GM18861 (cell line): ENCODE measurements at regions not wholly inside any gene's neighbourhood (a gene's known extent, or its start where the extent isn't known, plus 50 kb on each side); places are given as distances from the start of the nearest gene placed in this dataset.

Experiments
- ATAC-seq: cut with Tn5 transposase; IDR thresholded peaks from one replicate; pipeline ENCODE4 v1.9.1; 2021; ENCODE audit not compliant: unreplicated experiment

DNA sequence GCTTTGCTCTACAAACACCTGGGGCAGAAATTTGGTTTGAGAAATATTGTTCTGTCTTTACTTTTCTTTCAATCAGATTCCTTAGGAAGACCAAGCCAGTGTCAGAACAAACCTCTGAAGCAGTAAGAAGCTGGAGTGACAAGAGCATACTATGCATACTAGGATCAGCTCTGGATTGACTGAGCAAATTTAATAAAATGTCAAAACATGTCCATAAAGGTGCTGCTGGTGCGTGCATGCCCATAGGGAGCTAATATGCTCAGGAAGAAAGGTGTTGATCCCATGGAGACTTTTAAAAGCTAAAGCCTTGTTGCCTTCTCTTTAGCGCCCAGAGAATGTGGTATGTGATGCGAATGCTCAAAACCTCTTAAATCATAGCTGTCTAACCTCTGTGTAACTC lies 1076.2 kb downstream of the NLGN4Y start:
- no peak for ATAC-seq

DNA sequence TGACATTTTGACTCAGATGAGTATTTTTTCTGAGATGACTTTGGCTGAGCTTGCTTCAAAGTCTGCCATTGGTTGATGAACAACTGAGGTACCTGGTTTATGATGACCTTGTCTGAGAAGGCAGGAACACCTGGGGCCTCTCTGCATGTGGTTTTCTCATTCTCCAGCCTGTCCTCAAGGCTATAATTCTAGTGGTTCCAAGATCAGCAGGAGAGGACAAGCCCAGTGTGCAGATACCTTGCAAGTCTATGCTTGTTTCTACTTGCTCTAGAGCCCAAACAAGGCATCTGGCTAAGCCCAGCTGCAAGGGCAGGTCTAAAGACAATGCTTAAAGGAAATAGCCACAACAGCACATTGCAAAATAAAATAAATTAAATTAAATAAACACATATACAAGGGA lies 1100.0 kb downstream of the NLGN4Y start:
- no peak for ATAC-seq

DNA sequence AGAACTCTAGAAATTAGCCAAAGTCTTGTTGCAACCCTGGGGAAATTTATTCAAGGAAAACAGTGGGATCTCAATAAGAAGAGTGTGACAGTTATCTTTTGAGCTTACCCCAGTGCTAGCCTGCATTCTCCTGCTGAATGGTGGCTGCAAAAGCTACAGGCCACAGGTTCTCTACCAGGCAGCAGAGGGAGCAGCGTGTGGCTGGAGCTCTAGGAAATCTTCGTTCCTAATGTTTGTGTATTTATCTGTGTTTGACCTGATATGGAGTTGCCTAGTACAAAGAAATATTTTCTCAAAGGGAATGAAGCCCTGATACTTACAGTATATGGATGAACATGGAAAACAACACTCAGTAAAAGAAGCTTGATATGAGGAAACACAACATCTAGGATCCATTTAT lies 1100.6 kb downstream of the NLGN4Y start:
- no peak for ATAC-seq

DNA sequence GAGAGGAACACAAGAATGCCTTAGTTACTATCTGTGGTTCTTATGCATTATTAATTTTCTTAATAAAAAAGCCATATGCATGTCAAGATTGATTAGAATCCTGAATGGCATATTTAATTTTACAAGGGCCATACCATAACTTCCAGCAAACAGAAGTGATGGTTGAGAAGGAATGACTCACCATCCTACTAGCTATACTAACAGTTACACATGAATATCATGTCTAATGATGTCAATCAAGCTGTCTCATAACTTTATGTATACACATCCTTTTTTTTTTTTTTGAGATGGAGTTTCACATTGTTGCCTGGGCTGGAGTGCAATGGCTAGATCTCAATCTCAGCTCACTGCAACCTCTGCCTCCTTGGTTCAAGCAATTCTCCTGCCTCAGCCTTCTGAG lies 1123.9 kb downstream of the NLGN4Y start:
- no peak for ATAC-seq

DNA sequence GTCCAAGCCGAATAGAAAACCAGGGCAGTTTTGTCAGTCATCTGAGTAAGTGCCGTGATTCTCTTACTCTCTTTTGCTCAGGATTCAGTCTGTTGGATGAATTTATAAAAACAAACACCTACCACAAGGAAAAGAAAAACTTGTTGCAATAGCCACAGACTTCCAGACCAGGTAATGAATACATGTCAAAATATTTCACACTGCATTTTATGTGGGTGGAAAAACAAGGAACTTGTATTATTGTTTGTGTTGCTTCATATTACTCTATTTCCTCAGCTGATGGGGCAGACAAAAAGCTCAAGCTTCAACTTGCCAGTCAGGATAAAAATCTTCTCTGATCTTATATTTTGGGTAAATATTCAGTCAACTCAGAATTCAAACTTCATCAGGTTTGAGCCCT lies 1125.7 kb downstream of the NLGN4Y start:
- ATAC-seq: no peak

DNA sequence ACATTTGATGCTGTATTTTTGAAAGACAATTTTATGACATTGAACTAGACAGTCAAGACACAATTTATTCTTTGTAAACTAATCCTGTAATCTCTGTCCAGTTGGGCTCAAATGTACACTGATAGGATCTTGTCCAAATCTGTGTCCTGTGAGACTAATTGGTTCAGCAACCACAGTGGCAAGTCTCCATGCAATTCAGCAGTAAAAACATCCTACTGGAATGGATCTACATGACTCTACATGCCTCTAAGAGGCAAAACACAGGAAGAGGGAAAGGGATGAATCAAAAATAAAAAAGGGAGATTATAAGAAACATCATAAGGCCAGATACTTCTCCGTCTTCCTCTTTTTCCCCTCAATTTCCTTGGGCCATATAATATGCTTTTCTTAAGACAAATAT lies 1164.2 kb downstream of the NLGN4Y start:
- no peak for ATAC-seq

DNA sequence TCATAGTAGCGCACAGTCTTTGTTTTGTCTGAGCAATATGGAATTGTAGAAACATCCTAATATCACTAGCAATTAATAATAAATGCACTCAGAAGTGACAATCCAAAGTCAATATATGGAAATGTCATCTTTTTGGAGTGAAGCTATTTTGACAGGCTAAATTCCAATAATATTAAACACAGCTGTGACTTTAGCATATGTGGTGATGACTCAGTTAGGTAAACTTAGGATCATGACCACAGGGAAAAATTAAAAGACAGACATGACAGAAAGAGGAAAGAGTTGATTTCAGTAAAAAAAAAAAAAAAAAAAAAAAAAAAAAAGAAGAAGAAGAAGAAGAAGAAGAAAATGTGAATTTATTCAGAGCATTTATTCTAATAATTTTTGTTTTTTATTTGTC lies 1165.7 kb downstream of the NLGN4Y start:
- no peak for ATAC-seq

DNA sequence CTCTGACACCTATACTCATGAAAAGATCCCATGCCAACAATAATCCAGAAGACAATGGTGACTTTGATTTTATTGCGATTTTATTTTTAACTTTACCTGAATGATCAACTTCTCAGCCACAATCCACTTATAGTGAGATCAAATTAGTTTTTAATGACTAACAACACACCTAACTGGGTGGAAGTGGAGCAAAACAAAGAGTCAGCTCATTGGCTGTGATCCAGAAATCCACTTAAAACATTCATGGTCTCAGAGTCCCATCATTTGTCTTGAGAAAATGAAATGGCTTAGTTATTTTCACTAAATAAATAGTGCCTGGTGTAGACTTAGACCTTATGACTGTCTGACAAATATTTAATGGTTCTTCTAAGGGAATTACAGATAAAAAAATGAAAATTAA lies 1177.8 kb downstream of the NLGN4Y start:
- ATAC-seq: no peak

DNA sequence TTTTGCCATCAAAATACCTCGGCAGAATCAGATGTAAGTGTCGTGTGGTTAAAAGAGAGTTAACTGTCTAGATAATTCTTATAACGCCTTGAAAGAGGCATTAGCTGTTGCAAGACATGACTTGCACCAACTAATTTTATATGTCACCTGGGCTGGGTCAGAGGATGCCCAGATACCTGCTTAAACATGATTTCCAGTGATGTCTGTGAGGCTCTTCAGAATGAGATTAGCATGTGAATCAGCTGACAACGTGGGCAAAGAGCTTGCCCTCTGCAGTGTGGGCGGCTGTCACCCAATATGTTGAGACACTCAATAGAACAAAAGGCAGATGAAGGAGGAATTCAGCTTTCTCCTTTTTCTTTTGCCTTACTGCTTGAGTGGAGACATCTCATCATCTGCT lies 1180.6 kb downstream of the NLGN4Y start:
- ATAC-seq: no peak

DNA sequence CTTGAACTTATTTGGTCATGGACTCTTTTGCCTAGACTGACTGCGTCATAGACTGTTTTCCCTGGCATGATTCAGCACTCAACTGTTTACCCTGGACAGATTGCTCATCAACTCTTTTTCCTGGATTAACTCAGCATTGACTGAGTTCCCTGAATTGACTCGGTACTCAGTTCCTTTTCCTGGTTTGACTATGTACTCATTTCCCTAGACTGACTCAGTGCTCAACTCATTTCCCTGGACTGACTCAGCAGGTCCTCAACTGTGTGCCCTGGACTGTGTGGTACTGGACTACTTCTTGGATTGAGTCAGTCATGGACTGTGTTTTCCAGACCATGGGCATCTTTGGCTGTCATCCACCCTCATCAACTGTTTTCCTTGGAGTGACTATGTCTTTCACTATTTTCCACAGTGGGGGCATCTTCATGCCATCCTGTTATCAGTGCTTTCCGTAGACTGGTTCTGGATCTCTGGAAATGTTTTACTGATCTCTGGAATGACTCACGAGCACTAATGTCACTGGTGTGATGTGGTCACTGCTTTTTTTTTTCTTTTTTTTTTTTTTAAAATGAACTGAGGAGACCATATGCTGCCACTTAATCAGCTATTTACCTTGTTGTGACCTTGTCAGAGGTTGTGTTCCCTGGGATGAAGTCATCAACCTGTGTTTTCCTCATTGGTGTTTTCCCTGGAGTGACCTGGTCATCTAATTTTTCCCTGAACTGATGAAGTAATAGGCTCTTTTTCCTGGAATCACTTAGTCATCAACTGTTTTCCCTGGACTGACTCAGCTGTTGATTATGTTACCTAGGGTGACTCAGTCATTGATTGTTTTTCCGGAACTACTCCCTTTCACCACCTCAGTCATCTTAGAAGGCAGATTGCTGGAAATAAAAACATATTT lies 1225.5 kb downstream of the NLGN4Y start:
- no peak for ATAC-seq

DNA sequence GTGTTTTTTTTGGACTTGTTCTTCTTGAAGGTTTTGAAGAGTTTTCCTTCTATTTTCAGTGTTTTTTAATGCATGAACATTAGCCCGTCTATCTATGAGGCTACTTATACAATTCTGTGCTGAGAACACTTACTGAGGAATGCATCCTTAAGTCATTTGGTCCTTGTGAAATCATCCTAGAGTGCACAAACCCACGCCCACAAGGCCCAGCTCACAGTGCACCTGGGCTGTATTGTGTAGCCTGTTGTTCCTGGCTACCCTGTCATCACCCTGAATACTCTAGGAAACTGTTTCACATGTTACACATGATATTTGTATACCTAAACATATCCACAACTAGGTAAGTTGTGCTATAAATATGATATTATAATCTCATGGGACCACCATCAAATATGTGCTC lies 1226.7 kb downstream of the NLGN4Y start:
- no peak for ATAC-seq

DNA sequence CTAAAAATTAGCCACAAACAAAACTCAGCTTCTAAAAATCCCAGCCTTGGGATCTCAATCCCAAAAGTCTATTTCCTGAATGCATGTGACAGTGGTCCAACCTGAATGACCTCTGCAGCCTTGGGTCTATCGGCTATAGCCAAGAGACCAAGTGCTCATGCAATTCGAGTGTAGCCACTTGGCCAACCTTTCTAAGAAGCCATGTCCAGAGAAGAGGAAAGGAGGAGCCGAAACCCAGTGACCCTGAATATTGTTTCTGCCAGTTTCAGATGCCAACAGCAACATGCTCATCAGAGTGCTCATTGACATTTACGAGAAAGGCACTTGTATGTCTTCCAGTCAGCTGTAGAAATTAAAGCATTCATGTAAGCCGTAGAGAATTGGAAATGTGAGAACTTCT lies 1231.9 kb downstream of the NLGN4Y start:
- no peak for ATAC-seq

DNA sequence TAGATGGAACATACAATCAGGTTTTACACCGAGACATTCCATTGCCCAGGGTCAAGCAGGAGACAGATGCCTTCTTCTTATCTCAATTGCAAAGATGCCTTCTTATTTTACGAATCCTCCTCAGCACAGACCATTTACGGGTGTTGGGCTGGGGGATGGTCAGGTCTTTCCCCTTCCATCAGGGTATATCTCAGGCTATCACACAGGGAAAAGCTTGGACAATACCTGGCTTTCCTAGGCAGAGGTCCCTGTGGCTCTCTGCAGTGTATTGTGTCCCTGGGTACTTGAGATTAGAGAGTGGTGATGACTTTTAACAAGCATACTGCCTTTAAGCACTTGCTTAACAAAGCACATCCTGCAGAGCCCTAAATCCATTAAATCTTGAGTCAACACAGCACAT lies 1249.2 kb downstream of the NLGN4Y start:
- no peak for ATAC-seq

DNA sequence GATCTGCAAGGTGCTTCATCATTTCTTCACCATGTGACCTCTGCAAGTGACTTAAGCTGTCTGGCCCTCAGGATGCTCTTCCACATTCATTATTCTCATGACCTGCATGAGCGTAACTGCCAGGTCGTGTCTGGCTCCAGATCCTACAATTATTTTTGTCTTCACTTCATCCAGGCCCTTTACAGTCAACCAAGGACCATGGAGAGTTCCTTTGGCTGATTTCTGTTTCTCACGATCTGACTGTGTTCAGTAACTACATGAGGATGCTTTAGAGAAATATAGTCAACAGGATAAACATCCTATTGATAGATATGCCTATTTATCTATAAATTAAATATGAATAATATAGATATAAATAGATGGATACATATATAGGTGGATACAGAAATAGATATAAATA lies 1251.6 kb downstream of the NLGN4Y start:
- no peak for ATAC-seq

DNA sequence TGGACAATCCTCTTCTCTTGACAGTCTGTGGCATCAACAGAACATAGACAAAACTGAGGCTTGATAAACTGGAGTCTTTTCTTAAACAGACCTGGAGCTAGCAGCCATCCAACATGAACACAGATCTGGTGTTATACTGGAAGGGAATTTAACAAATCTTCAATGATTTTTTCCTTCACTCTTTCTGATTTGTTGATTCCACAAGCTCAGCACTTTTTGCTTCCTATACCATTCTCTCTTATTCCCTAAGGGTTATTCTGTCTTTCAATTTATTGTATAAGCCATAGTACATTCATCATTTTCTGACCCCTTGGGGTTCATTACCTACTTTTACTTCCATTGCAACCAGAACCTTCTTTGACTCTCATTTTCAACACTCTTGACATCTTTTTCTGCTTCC lies 1255.6 kb downstream of the NLGN4Y start:
- no peak for ATAC-seq

DNA sequence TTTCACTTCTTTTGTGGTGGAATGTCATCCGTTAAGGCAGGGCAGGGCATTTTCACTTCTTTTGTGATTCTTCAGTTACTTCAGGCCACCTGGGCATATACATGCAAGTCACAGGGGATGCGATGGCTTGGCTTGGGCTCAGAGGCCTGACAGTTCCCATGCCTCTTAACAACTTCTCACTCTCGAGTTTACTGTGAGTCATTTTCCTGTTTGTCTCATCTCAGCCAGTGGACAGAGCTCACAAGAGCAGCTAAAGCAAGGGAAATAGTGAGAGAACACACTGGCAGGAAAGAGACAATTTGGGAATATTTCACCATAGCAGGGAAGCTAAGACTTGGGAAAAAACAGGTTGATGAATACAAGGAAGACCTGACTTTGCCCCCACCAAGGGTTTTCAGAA lies 1275.7 kb downstream of the NLGN4Y start:
- no peak for ATAC-seq

DNA sequence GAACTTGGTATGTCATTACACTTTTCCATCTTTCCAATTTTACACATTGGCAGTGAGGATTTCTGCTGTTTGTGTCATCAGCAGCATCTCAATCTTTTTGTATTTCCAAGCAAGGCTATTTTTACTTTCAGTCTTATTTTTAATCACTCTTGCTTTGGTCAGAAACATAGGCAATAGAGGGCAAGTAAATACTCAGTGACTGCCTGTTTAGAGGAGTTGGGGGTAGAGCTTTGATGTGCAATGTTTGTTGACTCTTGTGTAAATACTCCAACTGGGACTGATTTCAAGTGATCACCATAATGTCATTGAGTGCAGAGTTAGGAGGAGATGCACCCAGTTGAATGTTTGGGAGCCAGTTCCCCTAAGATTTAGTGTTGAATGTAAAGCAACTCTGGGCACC lies 1281.7 kb downstream of the NLGN4Y start:
- ATAC-seq: no peak

DNA sequence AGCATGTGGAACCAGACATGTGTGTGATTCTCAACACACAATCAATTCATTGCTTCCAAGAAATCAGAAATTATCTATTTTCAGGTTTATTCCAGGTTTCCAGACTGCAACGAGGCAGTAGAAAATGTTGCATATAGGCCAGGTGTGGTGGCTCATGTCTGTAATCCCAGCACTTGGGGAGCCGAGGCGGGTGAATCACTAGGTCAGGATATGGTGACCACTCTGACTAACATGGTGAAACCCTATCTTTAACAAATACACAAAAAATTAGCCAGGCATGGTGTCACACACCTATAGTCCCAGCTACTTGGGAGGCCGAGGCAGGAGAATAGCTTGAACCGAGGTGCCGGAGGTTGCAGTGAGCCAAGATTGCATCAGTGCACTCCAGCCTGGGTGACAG lies 1289.9 kb downstream of the NLGN4Y start:
- no peak for ATAC-seq
